Skeletal muscle satellite cell (primary cell): ENCODE measurements at regions not wholly inside any gene's neighbourhood (a gene's known extent, or its start where the extent isn't known, plus 50 kb on each side); places are given as distances from the start of the nearest gene placed in this dataset.

Experiments used
- H3K27me3 ChIP-seq: 2 replicates; pipeline ENCODE4 v1.7.0; 2013; ENCODE audit warnings: low read length; ENCODE audit not compliant: control insufficient read depth, insufficient read depth
- H3K36me3 ChIP-seq: 2 replicates; pipeline ENCODE4 v1.7.0; 2013; ENCODE audit warnings: mild to moderate bottlenecking, control low read depth, low read length; ENCODE audit not compliant: insufficient read depth
- H3K4me1 ChIP-seq: 2 replicates; pipeline ENCODE4 v1.7.0; 2013; ENCODE audit warnings: low read length; ENCODE audit not compliant: control insufficient read depth, insufficient read depth
- H3K4me2 ChIP-seq: 2 replicates; pipeline ENCODE4 v1.7.0; 2013; ENCODE audit warnings: mild to moderate bottlenecking, low read length
- H3K4me3 ChIP-seq: 2 replicates; pipeline ENCODE4 v1.7.0; 2013; ENCODE audit warnings: low read length
- H3K9ac ChIP-seq: 2 replicates; pipeline ENCODE4 v1.7.0; 2013; ENCODE audit warnings: mild to moderate bottlenecking, low read depth, low read length, moderate library complexity
- H3K9me3 ChIP-seq: replicated peaks from 2 replicates; pipeline ENCODE4 v1.7.0; 2013; ENCODE audit warnings: mild to moderate bottlenecking, control low read depth, low read length

GRCh38 chr5:174192901-174193300, 147.4 kb downstream of the NSG2 start:
- no peaks in the 10 kb centered on the region for H3K9me3 ChIP-seq
- no peak overlapping the region for H3K4me2 ChIP-seq
- no peaks in the 10 kb centered on the region for H3K36me3 ChIP-seq
- no peaks in the 10 kb centered on the region for H3K27me3 ChIP-seq
- no peaks in the 10 kb centered on the region for H3K4me1 ChIP-seq
- H3K9ac ChIP-seq: no peak overlapping the region
- H3K4me3 ChIP-seq: no peak overlapping the region

- H3K27me3 ChIP-seq: no peaks in the 10 kb centered on the region
- H3K4me3 ChIP-seq: no peak overlapping the region
- H3K9ac ChIP-seq: no peak overlapping the region
- no peaks in the 10 kb centered on the region for H3K36me3 ChIP-seq
- H3K4me1 ChIP-seq: no peaks in the 10 kb centered on the region
- H3K9me3 ChIP-seq: no peaks in the 10 kb centered on the region
- no peak overlapping the region for H3K4me2 ChIP-seq
Measured at GRCh38 chr5:174195517-174195916, 150.0 kb downstream of the NSG2 start.

GRCh38 chr5:174197929-174198328, 152.4 kb downstream of the NSG2 start:
- Histone ChIP-seq H3K9ac (no peak overlapping the region), H3K4me1 (no peaks in the 10 kb centered on the region), H3K27me3 (no peaks in the 10 kb centered on the region), H3K4me3 (no peak overlapping the region), H3K4me2 (no peak overlapping the region), H3K9me3 (peaks cover 2% of the 10 kb centered on the region), H3K36me3 (no peaks in the 10 kb centered on the region)

GRCh38 chr5:174198541-174198940, 153.0 kb downstream of the NSG2 start:
- Histone ChIP-seq H3K9ac (no peak overlapping the region), H3K9me3 (peaks cover 3% of the 10 kb centered on the region), H3K4me3 (no peak overlapping the region), H3K27me3 (no peaks in the 10 kb centered on the region), H3K36me3 (no peaks in the 10 kb centered on the region), H3K4me2 (no peak overlapping the region), H3K4me1 (no peaks in the 10 kb centered on the region)

- no peak overlapping the region for H3K9ac ChIP-seq
- H3K36me3 ChIP-seq: no peaks in the 10 kb centered on the region
- H3K27me3 ChIP-seq: no peaks in the 10 kb centered on the region
- H3K9me3 ChIP-seq: peaks cover 3% of the 10 kb centered on the region
- no peak overlapping the region for H3K4me2 ChIP-seq
- no peak overlapping the region for H3K4me3 ChIP-seq
- no peaks in the 10 kb centered on the region for H3K4me1 ChIP-seq
Measured at GRCh38 chr5:174202996-174203395, 157.5 kb downstream of the NSG2 start.

GRCh38 chr5:174204535-174205313, 159.2 kb downstream of the NSG2 start:
- Histone ChIP-seq H3K4me2 (no peak overlapping the region), H3K4me3 (no peak overlapping the region), H3K27me3 (no peaks in the 10 kb centered on the region), H3K9ac (no peak overlapping the region), H3K36me3 (no peaks in the 10 kb centered on the region), H3K4me1 (no peaks in the 10 kb centered on the region), H3K9me3 (peaks cover 3% of the 10 kb centered on the region)

GRCh38 chr5:174205939-174206338, 160.4 kb downstream of the NSG2 start:
- Histone ChIP-seq H3K36me3 (no peaks in the 10 kb centered on the region), H3K9me3 (peaks cover 3% of the 10 kb centered on the region), H3K9ac (no peak overlapping the region)

GRCh38 chr5:174210596-174211276, 165.2 kb downstream of the NSG2 start:
- Histone ChIP-seq H3K36me3 (no peaks in the 10 kb centered on the region), H3K4me2 (no peak overlapping the region), H3K27me3 (no peaks in the 10 kb centered on the region), H3K9ac (no peak overlapping the region), H3K9me3 (no peaks in the 10 kb centered on the region), H3K4me3 (no peak overlapping the region), H3K4me1 (no peaks in the 10 kb centered on the region)

More at GRCh38 chr5:174205939-174206338, 160.4 kb downstream of the NSG2 start:
- H3K4me3 ChIP-seq: no peak overlapping the region
- no peaks in the 10 kb centered on the region for H3K27me3 ChIP-seq
- H3K4me1 ChIP-seq: no peaks in the 10 kb centered on the region
- no peak overlapping the region for H3K4me2 ChIP-seq

GRCh38 chr5:174211277-174211626, 165.7 kb downstream of the NSG2 start:
- H3K9ac ChIP-seq: no peak overlapping the region
- H3K27me3 ChIP-seq: no peaks in the 10 kb centered on the region
- no peak overlapping the region for H3K4me3 ChIP-seq

GRCh38 chr5:174217527-174217926, 172.0 kb downstream of the NSG2 start:
- Histone ChIP-seq H3K9me3 (no peaks in the 10 kb centered on the region), H3K4me3 (no peak overlapping the region), H3K4me2 (no peak overlapping the region), H3K9ac (no peak overlapping the region), H3K27me3 (no peaks in the 10 kb centered on the region), H3K4me1 (no peaks in the 10 kb centered on the region), H3K36me3 (no peaks in the 10 kb centered on the region)

More at GRCh38 chr5:174211277-174211626, 165.7 kb downstream of the NSG2 start:
- H3K9me3 ChIP-seq: no peaks in the 10 kb centered on the region
- no peaks in the 10 kb centered on the region for H3K4me1 ChIP-seq
- H3K4me2 ChIP-seq: no peak overlapping the region
- no peaks in the 10 kb centered on the region for H3K36me3 ChIP-seq

- H3K4me2 ChIP-seq: no peak overlapping the region
- no peaks in the 10 kb centered on the region for H3K27me3 ChIP-seq
Measured at GRCh38 chr5:174218162-174218561, 172.7 kb downstream of the NSG2 start.

GRCh38 chr5:174220417-174220816, 174.9 kb downstream of the NSG2 start:
- H3K36me3 ChIP-seq: no peaks in the 10 kb centered on the region

More at GRCh38 chr5:174218162-174218561, 172.7 kb downstream of the NSG2 start:
- Histone ChIP-seq H3K4me1 (no peaks in the 10 kb centered on the region), H3K4me3 (no peak overlapping the region), H3K36me3 (no peaks in the 10 kb centered on the region), H3K9me3 (no peaks in the 10 kb centered on the region), H3K9ac (no peak overlapping the region)

More at GRCh38 chr5:174220417-174220816, 174.9 kb downstream of the NSG2 start:
- Histone ChIP-seq H3K9me3 (no peaks in the 10 kb centered on the region), H3K4me2 (no peak overlapping the region), H3K9ac (no peak overlapping the region), H3K4me1 (no peaks in the 10 kb centered on the region), H3K27me3 (no peaks in the 10 kb centered on the region), H3K4me3 (no peak overlapping the region)
